ENCODE measurements at regions not wholly inside any gene's neighbourhood (a gene's known extent, or its start where the extent isn't known, plus 50 kb on each side); places are given as distances from the start of the nearest gene placed in this dataset.
"Not testable (repeated sequence)": the region's sequence is repeated elsewhere in the genome, so short reads cannot be mapped to it uniquely, and the experiment has no call there.

GRCh38 chr1:41983451-41983850 is 64.7 kb upstream of the HIVEP3 start:
- DNase-seq (ENCODE audit: low read depth in 3 of 3) = no peak

- no peak for DNase-seq (ENCODE audit: low read depth in 3 of 3)
Observed at GRCh38 chr1:41981796-41982195, 63.1 kb upstream of the HIVEP3 start.

GRCh38 chr1:41980827-41981653 is 62.3 kb upstream of the HIVEP3 start:
- DNase-seq (ENCODE audit: low read depth in 3 of 3) = no peak

- no peak for DNase-seq (ENCODE audit: low read depth in 3 of 3)
Observed at GRCh38 chr1:41978986-41979385, 60.3 kb upstream of the HIVEP3 start.

- DNase-seq (ENCODE audit: low read depth in 3 of 3) = no peak
Observed at GRCh38 chr1:41977326-41977725, 58.6 kb upstream of the HIVEP3 start.

- DNase-seq (ENCODE audit: low read depth in 3 of 3) = no peak
Observed at GRCh38 chr1:41976671-41977070, 57.9 kb upstream of the HIVEP3 start.

- DNase-seq (ENCODE audit: low read depth in 3 of 3) = no peak
Observed at GRCh38 chr1:41975850-41976569, 57.3 kb upstream of the HIVEP3 start.

GRCh38 chr1:41975121-41975520 is 56.4 kb upstream of the HIVEP3 start:
- no peak for DNase-seq (ENCODE audit: low read depth in 3 of 3)

- not testable (repeated sequence) for DNase-seq (ENCODE audit: low read depth in 3 of 3)
Observed at GRCh38 chr1:41968557-41968956, 49.8 kb upstream of the HIVEP3 start.
